Esophagus (tissue), 2 donors: ENCODE measurements at regions not wholly inside any gene's neighbourhood (a gene's known extent, or its start where the extent isn't known, plus 50 kb on each side); places are given as distances from the start of the nearest gene placed in this dataset.

ENCODE experiments used
- H3K27ac ChIP-seq, 2 donors: one replicate each; pipeline ENCODE4 v1.5.1; 2013; ENCODE audit warnings: low read depth in 2 of 2, mild to moderate bottlenecking in 2 of 2, inconsistent platforms in 1 of 2, low read length in 1 of 2, moderate library complexity in 1 of 2
- H3K27me3 ChIP-seq, 2 donors: one replicate each; pipeline ENCODE4 v1.6.1; 2013; ENCODE audit warnings: low read length in 2 of 2, control low read depth in 1 of 2, mild to moderate bottlenecking in 1 of 2; ENCODE audit not compliant: insufficient read depth in 2 of 2, control insufficient read depth in 1 of 2
- H3K36me3 ChIP-seq, 2 donors: one replicate each; pipeline ENCODE4 v1.6.1; 2013; ENCODE audit warnings: low read length in 1 of 2; ENCODE audit not compliant: control insufficient read depth in 2 of 2, insufficient read depth in 2 of 2
- H3K4me1 ChIP-seq, 2 donors: one replicate each; pipeline ENCODE4 v1.6.1; 2013; ENCODE audit warnings: low read length in 1 of 2; ENCODE audit not compliant: control insufficient read depth in 2 of 2, insufficient read depth in 2 of 2
- H3K4me3 ChIP-seq, 2 donors: one replicate each; pipeline ENCODE4 v1.5.1; 2013; ENCODE audit warnings: low read length in 2 of 2, mild to moderate bottlenecking in 2 of 2, low read depth in 1 of 2, moderate library complexity in 1 of 2
- H3K9me3 ChIP-seq, 2 donors: one replicate each; pipeline ENCODE4 v1.6.1; 2013; ENCODE audit warnings: mild to moderate bottlenecking in 2 of 2, low read depth in 1 of 2, low read length in 1 of 2, moderate library complexity in 1 of 2; ENCODE audit not compliant: control insufficient read depth in 2 of 2, insufficient read depth in 1 of 2
- WGBS, 2 donors: extraction: QIAGEN DNeasy Blood & Tissue Kit; methylation state at CpG; one replicate each; pipeline ENCODE4 v1.1.7; 2013; 5-methylcytosine and 5-hydroxymethylcytosine counted together
- donor health status: healthy with polysubstance abuse.
- donor health status: Bipolar disorder and iron deficiency.

- Histone ChIP-seq H3K27ac (no peak overlapping the region), H3K4me3 (no peak overlapping the region), H3K36me3 (no peaks in the 10 kb centered on the region), H3K9me3 (no peaks in the 10 kb centered on the region), H3K27me3 (no peaks in the 10 kb centered on the region), H3K4me1 (no peaks in the 10 kb centered on the region)
- 79 to 85% methylated on average over 3 of the region's 3 CpGs for WGBS, 2 donors
These were observed 127.0 kb downstream of the TTC32 start for GRCh38 chr2:19774805-19775176.

GRCh38 chr2:19772981-19773380 is 128.8 kb downstream of the TTC32 start:
- H3K4me1 ChIP-seq = no peaks in the 10 kb centered on the region
- no peaks in the 10 kb centered on the region for H3K27me3 ChIP-seq
- H3K36me3 ChIP-seq = no peaks in the 10 kb centered on the region
- H3K27ac ChIP-seq = no peak overlapping the region
- no peaks in the 10 kb centered on the region for H3K9me3 ChIP-seq
- 78 to 80% methylated on average over 4 of the region's 4 CpGs for WGBS, 2 donors
- no peak overlapping the region for H3K4me3 ChIP-seq

GRCh38 chr2:19769513-19769912 is 132.3 kb downstream of the TTC32 start:
- no peaks in the 10 kb centered on the region for H3K36me3 ChIP-seq
- no peak overlapping the region for H3K4me3 ChIP-seq
- H3K4me1 ChIP-seq = no peaks in the 10 kb centered on the region
- no peaks in the 10 kb centered on the region for H3K9me3 ChIP-seq
- H3K27me3 ChIP-seq = no peaks in the 10 kb centered on the region
- H3K27ac ChIP-seq = no peak overlapping the region

DNA sequence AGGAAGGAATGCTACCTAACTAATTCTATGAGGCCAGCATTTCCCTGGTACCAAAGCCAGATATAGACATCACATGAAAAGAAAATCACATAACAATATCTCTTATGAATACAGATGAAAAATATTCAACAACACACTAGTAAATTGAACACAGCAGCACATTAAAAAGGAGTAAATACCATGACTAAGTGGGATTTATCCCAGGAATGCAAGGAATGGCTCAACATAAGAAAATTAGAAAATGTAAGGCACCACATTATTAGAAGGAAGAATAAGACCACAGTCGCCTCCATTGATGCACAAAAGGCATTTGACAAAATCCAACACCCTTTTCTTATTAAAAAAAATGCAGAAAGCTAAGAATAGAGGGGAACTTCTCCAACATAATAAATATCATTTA is 133.9 kb downstream of the TTC32 start:
- 35 to 89% methylated on average over 1 of the region's 1 CpG for WGBS, 2 donors
- Histone ChIP-seq H3K27ac (no peak overlapping the region), H3K27me3 (no peaks in the 10 kb centered on the region)

GRCh38 chr2:19764998-19765397 is 136.8 kb downstream of the TTC32 start:
- no peak overlapping the region for H3K4me3 ChIP-seq
- no peaks in the 10 kb centered on the region for H3K27me3 ChIP-seq
- no peaks in the 10 kb centered on the region for H3K4me1 ChIP-seq
- no peak overlapping the region for H3K27ac ChIP-seq
- H3K36me3 ChIP-seq = no peaks in the 10 kb centered on the region
- 92 to 94% methylated on average over 6 of the region's 6 CpGs for WGBS, 2 donors
- no peaks in the 10 kb centered on the region for H3K9me3 ChIP-seq

More for the DNA sequence above, 133.9 kb downstream of the TTC32 start:
- Histone ChIP-seq H3K9me3 (no peaks in the 10 kb centered on the region), H3K4me1 (no peaks in the 10 kb centered on the region), H3K36me3 (no peaks in the 10 kb centered on the region), H3K4me3 (no peak overlapping the region)

GRCh38 chr2:19763731-19764130 is 138.1 kb downstream of the TTC32 start:
- Histone ChIP-seq H3K27ac (no peak overlapping the region), H3K4me3 (no peak overlapping the region), H3K27me3 (no peaks in the 10 kb centered on the region), H3K9me3 (no peaks in the 10 kb centered on the region), H3K4me1 (no peaks in the 10 kb centered on the region), H3K36me3 (no peaks in the 10 kb centered on the region)

- Histone ChIP-seq H3K4me1 (no peaks in the 10 kb centered on the region), H3K4me3 (no peak overlapping the region), H3K9me3 (no peaks in the 10 kb centered on the region), H3K27ac (no peak overlapping the region), H3K36me3 (no peaks in the 10 kb centered on the region), H3K27me3 (no peaks in the 10 kb centered on the region)
- WGBS, 2 donors = 78 to 88% methylated on average over 1 of the region's 1 CpG
These were observed 138.7 kb downstream of the TTC32 start for GRCh38 chr2:19762959-19763605.

DNA sequence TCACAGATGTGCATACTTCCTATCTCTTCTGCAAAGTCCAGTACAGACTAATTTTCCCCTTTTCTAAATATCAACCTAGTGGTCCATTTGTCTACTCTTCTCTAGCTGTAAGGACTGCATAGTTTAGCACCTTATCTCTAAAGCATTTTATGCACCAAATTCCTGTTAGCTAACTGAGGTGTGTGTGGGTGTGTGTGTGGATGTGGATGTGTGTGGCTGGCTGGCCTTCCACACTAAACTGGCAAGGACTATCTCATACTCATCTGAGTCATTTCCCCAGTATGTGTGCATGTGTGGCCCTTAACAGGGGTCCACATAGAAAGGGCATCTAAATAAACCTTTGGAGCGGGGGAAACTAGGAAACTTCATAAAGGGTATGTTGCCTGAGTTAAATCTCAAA is 139.6 kb downstream of the TTC32 start:
- Histone ChIP-seq H3K4me3 (no peak overlapping the region), H3K36me3 (no peaks in the 10 kb centered on the region), H3K27me3 (no peaks in the 10 kb centered on the region), H3K9me3 (no peaks in the 10 kb centered on the region), H3K4me1 (no peaks in the 10 kb centered on the region), H3K27ac (no peak overlapping the region)
- WGBS, 2 donors = 96 to 100% methylated on average over 1 of the region's 1 CpG

DNA sequence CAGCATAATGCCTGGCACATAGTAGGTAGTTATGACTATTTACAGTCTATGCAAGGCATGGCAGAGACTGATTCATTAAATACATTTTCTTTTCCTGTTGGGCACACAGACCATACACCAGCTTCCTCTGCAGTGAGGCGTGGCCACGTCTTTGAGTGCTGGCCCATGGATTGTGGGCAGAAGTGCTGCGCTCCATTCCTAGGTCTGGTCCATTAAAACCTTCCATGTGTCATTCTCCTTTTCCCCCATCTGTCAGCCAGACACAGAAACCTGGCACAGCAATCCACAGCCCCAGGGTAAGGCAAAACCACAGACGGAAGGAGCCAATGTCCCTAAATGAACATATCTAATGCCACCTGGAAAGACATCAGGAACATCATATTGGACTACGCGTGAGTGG is 141.9 kb downstream of the TTC32 start:
- Histone ChIP-seq H3K36me3 (no peaks in the 10 kb centered on the region), H3K4me1 (no peaks in the 10 kb centered on the region), H3K27ac (no peak overlapping the region), H3K4me3 (no peak overlapping the region), H3K9me3 (no peaks in the 10 kb centered on the region), H3K27me3 (no peaks in the 10 kb centered on the region)
- WGBS, 2 donors = 64 to 66% methylated on average over 6 of the region's 6 CpGs

- H3K9me3 ChIP-seq = no peaks in the 10 kb centered on the region
- H3K4me3 ChIP-seq = no peak overlapping the region
- 79 to 85% methylated on average over 5 of the region's 5 CpGs for WGBS, 2 donors
- no peaks in the 10 kb centered on the region for H3K36me3 ChIP-seq
- no peaks in the 10 kb centered on the region for H3K27me3 ChIP-seq
- no peak overlapping the region for H3K27ac ChIP-seq
- H3K4me1 ChIP-seq = no peaks in the 10 kb centered on the region
These were observed 143.1 kb downstream of the TTC32 start for GRCh38 chr2:19758658-19759057.
